Common myeloid progenitor, CD34-positive (primary cell): ENCODE measurements at regions not wholly inside any gene's neighbourhood (a gene's known extent, or its start where the extent isn't known, plus 50 kb on each side); places are given as distances from the start of the nearest gene placed in this dataset.

Experiments used
- CTCF ChIA-PET: fragments of 350-600 bp; sonication (Branson Sonifier 250); formaldehyde crosslinking; loops from one replicate; lab custom pipeline; 2021; ENCODE audit warnings: antibody characterized with exemption; lab: Charles Lee
- POLR2A ChIA-PET: fragments of 350-600 bp; sonication (Branson Sonifier 250); formaldehyde crosslinking; loops from one replicate; lab custom pipeline; 2021; ENCODE audit warnings: antibody characterized with exemption; lab: Charles Lee
- DNase-seq, 3 donors: peaks; one replicate each; pipeline versions ENCODE4 v3.0.0 to v3.0.0-alpha.2; 2013
- H3K27ac ChIP-seq, 2 experiments: 1 replicate in 1 of 2; 2 replicates in 1 of 2; pipeline ENCODE4 v1.7.0; 2013; ENCODE audit warnings: inconsistent platforms in 2 of 2, low read length in 2 of 2, mild to moderate bottlenecking in 2 of 2, low read depth in 1 of 2, moderate library complexity in 1 of 2; ENCODE audit not compliant: severe bottlenecking in 2 of 2, insufficient read depth in 1 of 2, poor library complexity in 1 of 2
- H3K27me3 ChIP-seq, 5 experiments: replicated peaks in 2 of 5; 1 replicate in 3 of 5; 2 replicates in 2 of 5; pipeline versions ENCODE4 v1.6.1 to v1.7.0; 2013; ENCODE audit warnings: low read length in 4 of 5, mild to moderate bottlenecking in 2 of 5, moderate library complexity in 2 of 5, inconsistent platforms in 1 of 5; ENCODE audit not compliant: insufficient read depth in 5 of 5, control insufficient read depth in 4 of 5
- H3K36me3 ChIP-seq, 4 experiments: 1 replicate in 2 of 4; 2 replicates in 2 of 4; pipeline versions ENCODE4 v1.6.1 to v1.7.0; 2013; ENCODE audit warnings: low read length in 3 of 4, control low read depth in 1 of 4, mild to moderate bottlenecking in 1 of 4; ENCODE audit not compliant: control insufficient read depth in 4 of 4, insufficient read depth in 4 of 4
- H3K4me1 ChIP-seq, 4 experiments: 1 replicate in 3 of 4; 2 replicates in 1 of 4; pipeline versions ENCODE4 v1.6.1 to v1.7.1; 2013; ENCODE audit warnings: low read length in 3 of 4, mild to moderate bottlenecking in 3 of 4, control low read depth in 1 of 4, inconsistent platforms in 1 of 4, moderate library complexity in 1 of 4; ENCODE audit not compliant: control insufficient read depth in 4 of 4, insufficient read depth in 4 of 4; ENCODE audit errors: control extremely low read depth in 1 of 4
- H3K4me3 ChIP-seq, 7 experiments: 1 replicate in 4 of 7; 2 replicates in 3 of 7; pipeline versions ENCODE4 v1.5.1 to v1.7.0; 2013; ENCODE audit warnings: mild to moderate bottlenecking in 7 of 7, low read length in 6 of 7, moderate library complexity in 6 of 7, inconsistent platforms in 2 of 7, low read depth in 2 of 7, control low read depth in 1 of 7; ENCODE audit not compliant: insufficient read depth in 4 of 7, control insufficient read depth in 1 of 7; ENCODE audit errors: extremely low read depth in 1 of 7
- H3K9me3 ChIP-seq, 5 experiments: 1 replicate in 4 of 5; 2 replicates in 1 of 5; pipeline versions ENCODE4 v1.6.1 to v1.7.1; 2013; ENCODE audit warnings: low read length in 4 of 5, mild to moderate bottlenecking in 2 of 5, inconsistent platforms in 1 of 5, low read depth in 1 of 5, moderate library complexity in 1 of 5; ENCODE audit not compliant: control insufficient read depth in 4 of 5, insufficient read depth in 2 of 5; ENCODE audit errors: control extremely low read depth in 1 of 5
- WGBS: methylation state at CpG from one replicate; pipeline ENCODE4 v1.1.5; 2013; ENCODE audit not compliant: insufficient coverage; 5-methylcytosine and 5-hydroxymethylcytosine counted together

DNA sequence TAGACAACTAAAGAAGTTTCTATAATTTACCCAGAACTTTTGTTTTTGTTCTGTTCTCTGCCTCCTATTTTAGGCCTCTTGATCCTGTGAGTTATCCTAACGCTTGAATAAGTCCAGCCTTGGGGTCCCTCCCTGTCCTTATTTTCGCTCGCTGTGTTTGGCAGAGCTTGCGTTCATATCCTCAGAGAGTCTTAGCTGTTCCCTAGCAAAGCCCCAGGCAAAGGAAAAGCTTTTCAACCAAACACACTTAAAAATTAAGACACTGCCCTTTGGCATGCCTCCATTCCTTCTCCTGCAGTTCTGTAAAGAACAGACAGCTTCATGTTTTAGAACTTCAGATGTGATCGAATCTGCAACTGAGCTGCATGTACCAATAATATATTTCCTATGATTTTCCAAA lies 517.2 kb downstream of the SUCLG1 start:
- H3K9me3 ChIP-seq: no peaks in the 10 kb centered on the region
- ChIA-PET POLR2A (no interaction called here), CTCF (no interaction called here)
- no peaks in the 10 kb centered on the region for H3K27me3 ChIP-seq
- H3K27ac ChIP-seq: no peak overlapping the region
- WGBS: 100% methylated on average over 4 of the region's 5 CpGs
- H3K4me3 ChIP-seq: no peak overlapping the region
- H3K36me3 ChIP-seq: no peaks in the 10 kb centered on the region
- no peak for DNase-seq
- H3K4me1 ChIP-seq: no peaks in the 10 kb centered on the region

- ChIA-PET POLR2A (no interaction called here), CTCF (no interaction called here)
- Histone ChIP-seq H3K9me3 (no peaks in the 10 kb centered on the region), H3K4me1 (no peaks in the 10 kb centered on the region), H3K27me3 (no peaks in the 10 kb centered on the region), H3K27ac (no peak overlapping the region), H3K4me3 (no peak overlapping the region), H3K36me3 (no peaks in the 10 kb centered on the region)
- WGBS: 80% methylated on average over 1 of the region's 2 CpGs
- no peak for DNase-seq
Observed at GRCh38 chr2:83933749-83934148, 525.3 kb downstream of the SUCLG1 start.

GRCh38 chr2:83923531-83923930 lies 535.5 kb downstream of the SUCLG1 start:
- ChIA-PET POLR2A (no interaction called here), CTCF (no interaction called here)
- 87% methylated on average over 2 of the region's 2 CpGs for WGBS
- H3K27ac ChIP-seq: no peak overlapping the region
- no peaks in the 10 kb centered on the region for H3K36me3 ChIP-seq
- no peaks in the 10 kb centered on the region for H3K9me3 ChIP-seq
- DNase-seq: no peak
- no peaks in the 10 kb centered on the region for H3K27me3 ChIP-seq
- no peak overlapping the region for H3K4me3 ChIP-seq
- no peaks in the 10 kb centered on the region for H3K4me1 ChIP-seq

GRCh38 chr2:83916559-83916958 lies 542.5 kb downstream of the SUCLG1 start:
- no peak for DNase-seq
- Histone ChIP-seq H3K36me3 (no peaks in the 10 kb centered on the region), H3K27me3 (no peaks in the 10 kb centered on the region), H3K4me3 (no peak overlapping the region), H3K27ac (no peak overlapping the region), H3K4me1 (no peaks in the 10 kb centered on the region), H3K9me3 (no peaks in the 10 kb centered on the region)
- CTCF ChIA-PET: no interaction called here
- POLR2A ChIA-PET: no interaction called here

GRCh38 chr2:83915381-83915780 lies 543.7 kb downstream of the SUCLG1 start:
- H3K4me1 ChIP-seq: no peaks in the 10 kb centered on the region
- H3K36me3 ChIP-seq: no peaks in the 10 kb centered on the region
- H3K9me3 ChIP-seq: no peaks in the 10 kb centered on the region
- no peak for DNase-seq
- CTCF ChIA-PET: no interaction called here
- POLR2A ChIA-PET: no interaction called here
- H3K4me3 ChIP-seq: no peak overlapping the region
- H3K27ac ChIP-seq: no peak overlapping the region
- no peaks in the 10 kb centered on the region for H3K27me3 ChIP-seq

DNA sequence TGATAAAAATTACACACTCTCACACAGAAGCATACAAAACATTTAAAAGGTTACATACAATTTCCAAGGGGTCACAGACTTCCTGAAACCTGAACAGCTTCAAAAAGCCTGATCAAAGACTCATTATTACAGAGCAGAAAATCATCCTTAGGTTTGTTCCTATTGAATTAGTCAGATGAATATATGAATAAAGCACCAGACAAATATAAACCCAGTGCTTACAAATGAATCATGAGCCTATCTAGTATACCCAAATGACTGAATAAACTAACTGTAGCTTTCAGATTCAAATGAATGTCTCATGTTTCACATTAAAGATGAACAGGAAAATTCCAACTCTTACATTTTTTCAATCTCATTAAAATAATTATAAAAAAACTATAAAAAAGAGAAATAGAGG lies 550.3 kb downstream of the SUCLG1 start:
- ChIA-PET CTCF (no interaction called here), POLR2A (no interaction called here)
- H3K4me3 ChIP-seq: no peak overlapping the region
- no peaks in the 10 kb centered on the region for H3K4me1 ChIP-seq
- no peak for DNase-seq
- no peaks in the 10 kb centered on the region for H3K9me3 ChIP-seq
- no peaks in the 10 kb centered on the region for H3K27me3 ChIP-seq
- no peaks in the 10 kb centered on the region for H3K36me3 ChIP-seq
- no peak overlapping the region for H3K27ac ChIP-seq

- Histone ChIP-seq H3K27me3 (no peaks in the 10 kb centered on the region), H3K4me1 (no peaks in the 10 kb centered on the region), H3K27ac (no peak overlapping the region), H3K9me3 (no peaks in the 10 kb centered on the region), H3K36me3 (no peaks in the 10 kb centered on the region), H3K4me3 (no peak overlapping the region)
- ChIA-PET CTCF (no interaction called here), POLR2A (no interaction called here)
- WGBS: 80% methylated on average over 3 of the region's 3 CpGs
- no peak for DNase-seq
Observed at GRCh38 chr2:83901317-83901716, 557.8 kb downstream of the SUCLG1 start.

DNA sequence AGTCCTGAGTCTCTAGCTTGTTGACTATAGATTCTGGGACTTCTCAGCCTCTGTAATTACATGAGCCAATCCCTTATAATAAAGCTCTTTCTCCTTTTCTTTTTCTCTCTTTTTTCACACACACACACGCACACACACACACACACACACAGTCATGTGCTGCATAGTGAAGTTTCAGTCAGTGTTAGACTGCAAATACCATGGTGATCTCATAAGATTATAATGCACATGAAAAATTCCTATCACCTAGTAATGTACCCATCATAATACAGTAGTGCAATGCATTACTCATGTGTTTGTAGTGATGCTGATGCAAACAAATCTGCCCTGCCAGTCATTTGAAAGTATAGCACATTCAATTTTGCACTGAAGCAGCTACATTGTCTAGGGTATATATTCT lies 558.2 kb downstream of the SUCLG1 start:
- ChIA-PET CTCF (interaction anchor here (0.7 kb wide), 1 partner anchor 92 kb away, joined by 3 read pairs; no protein-coding TSS in a partner anchor), POLR2A (no interaction called here)
- H3K27me3 ChIP-seq: no peaks in the 10 kb centered on the region
- no peak for DNase-seq
- no peaks in the 10 kb centered on the region for H3K4me1 ChIP-seq
- no peaks in the 10 kb centered on the region for H3K36me3 ChIP-seq
- H3K27ac ChIP-seq: no peak overlapping the region
- no CpG with 5 or more reads among the region's 1 CpG for WGBS
- no peak overlapping the region for H3K4me3 ChIP-seq
- H3K9me3 ChIP-seq: no peaks in the 10 kb centered on the region
